Jurkat, Clone E6-1 (cell line): ENCODE measurements at regions not wholly inside any gene's neighbourhood (a gene's known extent, or its start where the extent isn't known, plus 50 kb on each side); places are given as distances from the start of the nearest gene placed in this dataset.
"Not testable (repeated sequence)": the region's sequence is repeated elsewhere in the genome, so short reads cannot be mapped to it uniquely, and the experiment has no call there.

Source experiments
- DNase-seq: peaks from one replicate; pipeline ENCODE4 v3.0.0-alpha.2; 2011; ENCODE audit warnings: low read depth, low spot score
- H3K4me3 ChIP-seq: 2 replicates; pipeline ENCODE4 v1.5.1; 2011; ENCODE audit warnings: mild to moderate bottlenecking, low read length, control low read depth, moderate library complexity

- DNase-seq, result no peak
- no peak overlapping the region for H3K4me3 ChIP-seq
These were observed 1050.0 kb downstream of the GALC start for GRCh38 chr14:86942936-86943335.

- H3K4me3 ChIP-seq, result no peak overlapping the region
- no peak for DNase-seq
These were observed 1052.9 kb downstream of the GALC start for GRCh38 chr14:86940106-86940505.

- no peak overlapping the region for H3K4me3 ChIP-seq
- no peak for DNase-seq
These were observed 1054.7 kb downstream of the GALC start for GRCh38 chr14:86938320-86938719.

- H3K4me3 ChIP-seq, result no peak overlapping the region
- DNase-seq, result no peak
These were observed 1056.4 kb downstream of the GALC start for GRCh38 chr14:86936556-86936955.

GRCh38 chr14:86935241-86935885 lies 1057.6 kb downstream of the GALC start:
- no peak for DNase-seq
- H3K4me3 ChIP-seq, result no peak overlapping the region

GRCh38 chr14:86933958-86934595 lies 1058.9 kb downstream of the GALC start:
- no peak overlapping the region for H3K4me3 ChIP-seq
- no peak for DNase-seq

- H3K4me3 ChIP-seq, result no peak overlapping the region
- peak; percentile 0 for DNase-seq
These were observed 1059.5 kb downstream of the GALC start for GRCh38 chr14:86933460-86933859.

- no peak for DNase-seq
These were observed 1077.6 kb downstream of the GALC start for GRCh38 chr14:86915406-86915805.

GRCh38 chr14:86912709-86913108 lies 1080.3 kb downstream of the GALC start:
- H3K4me3 ChIP-seq, result no peak overlapping the region
- no peak for DNase-seq

More at GRCh38 chr14:86915406-86915805, 1077.6 kb downstream of the GALC start:
- no peak overlapping the region for H3K4me3 ChIP-seq

- H3K4me3 ChIP-seq, result no peak overlapping the region
- no peak for DNase-seq
These were observed 1081.5 kb downstream of the GALC start for GRCh38 chr14:86911486-86911885.

- not testable (repeated sequence) for H3K4me3 ChIP-seq
These were observed 1087.5 kb downstream of the GALC start for GRCh38 chr14:86905386-86905926.

GRCh38 chr14:86902176-86902950 lies 1090.6 kb downstream of the GALC start:
- no peak for DNase-seq
- no peak overlapping the region for H3K4me3 ChIP-seq

More at GRCh38 chr14:86905386-86905926, 1087.5 kb downstream of the GALC start:
- DNase-seq, result not testable (repeated sequence)

- DNase-seq, result no peak
- no peak overlapping the region for H3K4me3 ChIP-seq
These were observed 1095.1 kb downstream of the GALC start for GRCh38 chr14:86897704-86898513.

- no peak for DNase-seq
- H3K4me3 ChIP-seq, result no peak overlapping the region
These were observed 1095.8 kb downstream of the GALC start for GRCh38 chr14:86897224-86897623.

- DNase-seq, result no peak
- H3K4me3 ChIP-seq, result no peak overlapping the region
These were observed 1096.3 kb downstream of the GALC start for GRCh38 chr14:86896701-86897100.

GRCh38 chr14:86892152-86892956 lies 1100.6 kb downstream of the GALC start:
- DNase-seq, result no peak
- H3K4me3 ChIP-seq, result no peak overlapping the region

GRCh38 chr14:86885280-86885679 lies 1107.7 kb downstream of the GALC start:
- no peak for DNase-seq
- no peak overlapping the region for H3K4me3 ChIP-seq

- DNase-seq, result no peak
These were observed 1108.5 kb downstream of the GALC start for GRCh38 chr14:86884498-86884897.

More at GRCh38 chr14:86884498-86884897, 1108.5 kb downstream of the GALC start:
- H3K4me3 ChIP-seq, result no peak overlapping the region
